ENCODE measurements at regions not wholly inside any gene's neighbourhood (a gene's known extent, or its start where the extent isn't known, plus 50 kb on each side); places are given as distances from the start of the nearest gene placed in this dataset.

GRCh38 chr5:27462936-27463335, 424.6 kb upstream of the CDH9 start (continued):
- TF ChIP-seq, protein P1, sequence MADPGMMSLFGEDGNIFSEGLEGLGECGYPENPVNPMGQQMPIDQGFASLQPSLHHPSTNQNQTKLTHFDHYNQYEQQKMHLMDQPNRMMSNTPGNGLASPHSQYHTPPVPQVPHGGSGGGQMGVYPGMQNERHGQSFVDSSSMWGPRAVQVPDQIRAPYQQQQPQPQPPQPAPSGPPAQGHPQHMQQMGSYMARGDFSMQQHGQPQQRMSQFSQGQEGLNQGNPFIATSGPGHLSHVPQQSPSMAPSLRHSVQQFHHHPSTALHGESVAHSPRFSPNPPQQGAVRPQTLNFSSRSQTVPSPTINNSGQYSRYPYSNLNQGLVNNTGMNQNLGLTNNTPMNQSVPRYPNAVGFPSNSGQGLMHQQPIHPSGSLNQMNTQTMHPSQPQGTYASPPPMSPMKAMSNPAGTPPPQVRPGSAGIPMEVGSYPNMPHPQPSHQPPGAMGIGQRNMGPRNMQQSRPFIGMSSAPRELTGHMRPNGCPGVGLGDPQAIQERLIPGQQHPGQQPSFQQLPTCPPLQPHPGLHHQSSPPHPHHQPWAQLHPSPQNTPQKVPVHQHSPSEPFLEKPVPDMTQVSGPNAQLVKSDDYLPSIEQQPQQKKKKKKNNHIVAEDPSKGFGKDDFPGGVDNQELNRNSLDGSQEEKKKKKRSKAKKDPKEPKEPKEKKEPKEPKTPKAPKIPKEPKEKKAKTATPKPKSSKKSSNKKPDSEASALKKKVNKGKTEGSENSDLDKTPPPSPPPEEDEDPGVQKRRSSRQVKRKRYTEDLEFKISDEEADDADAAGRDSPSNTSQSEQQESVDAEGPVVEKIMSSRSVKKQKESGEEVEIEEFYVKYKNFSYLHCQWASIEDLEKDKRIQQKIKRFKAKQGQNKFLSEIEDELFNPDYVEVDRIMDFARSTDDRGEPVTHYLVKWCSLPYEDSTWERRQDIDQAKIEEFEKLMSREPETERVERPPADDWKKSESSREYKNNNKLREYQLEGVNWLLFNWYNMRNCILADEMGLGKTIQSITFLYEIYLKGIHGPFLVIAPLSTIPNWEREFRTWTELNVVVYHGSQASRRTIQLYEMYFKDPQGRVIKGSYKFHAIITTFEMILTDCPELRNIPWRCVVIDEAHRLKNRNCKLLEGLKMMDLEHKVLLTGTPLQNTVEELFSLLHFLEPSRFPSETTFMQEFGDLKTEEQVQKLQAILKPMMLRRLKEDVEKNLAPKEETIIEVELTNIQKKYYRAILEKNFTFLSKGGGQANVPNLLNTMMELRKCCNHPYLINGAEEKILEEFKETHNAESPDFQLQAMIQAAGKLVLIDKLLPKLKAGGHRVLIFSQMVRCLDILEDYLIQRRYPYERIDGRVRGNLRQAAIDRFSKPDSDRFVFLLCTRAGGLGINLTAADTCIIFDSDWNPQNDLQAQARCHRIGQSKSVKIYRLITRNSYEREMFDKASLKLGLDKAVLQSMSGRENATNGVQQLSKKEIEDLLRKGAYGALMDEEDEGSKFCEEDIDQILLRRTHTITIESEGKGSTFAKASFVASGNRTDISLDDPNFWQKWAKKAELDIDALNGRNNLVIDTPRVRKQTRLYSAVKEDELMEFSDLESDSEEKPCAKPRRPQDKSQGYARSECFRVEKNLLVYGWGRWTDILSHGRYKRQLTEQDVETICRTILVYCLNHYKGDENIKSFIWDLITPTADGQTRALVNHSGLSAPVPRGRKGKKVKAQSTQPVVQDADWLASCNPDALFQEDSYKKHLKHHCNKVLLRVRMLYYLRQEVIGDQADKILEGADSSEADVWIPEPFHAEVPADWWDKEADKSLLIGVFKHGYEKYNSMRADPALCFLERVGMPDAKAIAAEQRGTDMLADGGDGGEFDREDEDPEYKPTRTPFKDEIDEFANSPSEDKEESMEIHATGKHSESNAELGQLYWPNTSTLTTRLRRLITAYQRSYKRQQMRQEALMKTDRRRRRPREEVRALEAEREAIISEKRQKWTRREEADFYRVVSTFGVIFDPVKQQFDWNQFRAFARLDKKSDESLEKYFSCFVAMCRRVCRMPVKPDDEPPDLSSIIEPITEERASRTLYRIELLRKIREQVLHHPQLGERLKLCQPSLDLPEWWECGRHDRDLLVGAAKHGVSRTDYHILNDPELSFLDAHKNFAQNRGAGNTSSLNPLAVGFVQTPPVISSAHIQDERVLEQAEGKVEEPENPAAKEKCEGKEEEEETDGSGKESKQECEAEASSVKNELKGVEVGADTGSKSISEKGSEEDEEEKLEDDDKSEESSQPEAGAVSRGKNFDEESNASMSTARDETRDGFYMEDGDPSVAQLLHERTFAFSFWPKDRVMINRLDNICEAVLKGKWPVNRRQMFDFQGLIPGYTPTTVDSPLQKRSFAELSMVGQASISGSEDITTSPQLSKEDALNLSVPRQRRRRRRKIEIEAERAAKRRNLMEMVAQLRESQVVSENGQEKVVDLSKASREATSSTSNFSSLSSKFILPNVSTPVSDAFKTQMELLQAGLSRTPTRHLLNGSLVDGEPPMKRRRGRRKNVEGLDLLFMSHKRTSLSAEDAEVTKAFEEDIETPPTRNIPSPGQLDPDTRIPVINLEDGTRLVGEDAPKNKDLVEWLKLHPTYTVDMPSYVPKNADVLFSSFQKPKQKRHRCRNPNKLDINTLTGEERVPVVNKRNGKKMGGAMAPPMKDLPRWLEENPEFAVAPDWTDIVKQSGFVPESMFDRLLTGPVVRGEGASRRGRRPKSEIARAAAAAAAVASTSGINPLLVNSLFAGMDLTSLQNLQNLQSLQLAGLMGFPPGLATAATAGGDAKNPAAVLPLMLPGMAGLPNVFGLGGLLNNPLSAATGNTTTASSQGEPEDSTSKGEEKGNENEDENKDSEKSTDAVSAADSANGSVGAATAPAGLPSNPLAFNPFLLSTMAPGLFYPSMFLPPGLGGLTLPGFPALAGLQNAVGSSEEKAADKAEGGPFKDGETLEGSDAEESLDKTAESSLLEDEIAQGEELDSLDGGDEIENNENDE (IDR thresholded peaks at IDR 0.05; ENCODE audit: insufficient replicate concordance, low read length) = no peak
- TF ChIP-seq KDM1A (IDR thresholded peaks at IDR 0.05; ENCODE audit: borderline replicate concordance, low read length) (no peak), RBBP5 (IDR thresholded peaks at IDR 0.05; ENCODE audit: borderline replicate concordance, low read depth, low read length) (no peak), SP2 (IDR thresholded peaks at IDR 0.05; ENCODE audit: low read length) (no peak)

Data from H1 (cell line).